NCI-H1694 (cell line): ENCODE measurements at regions not wholly inside any gene's neighbourhood (a gene's known extent, or its start where the extent isn't known, plus 50 kb on each side); places are given as distances from the start of the nearest gene placed in this dataset.
"Not testable (repeated sequence)": the region's sequence is repeated elsewhere in the genome, so short reads cannot be mapped to it uniquely, and the experiment has no call there.

Source experiments
- DNase-seq: peaks from one replicate; lab custom pipeline; 2025; lab: John Stamatoyannopoulos, UW

- DNase-seq: no peak
Observed at GRCh38 chr3:81186412-81186811, 575.0 kb downstream of the GBE1 start.

- not testable (repeated sequence) for DNase-seq
Observed at GRCh38 chr3:81182086-81182875, 579.2 kb downstream of the GBE1 start.

GRCh38 chr3:81173514-81173913 is 587.9 kb downstream of the GBE1 start:
- DNase-seq: no peak

GRCh38 chr3:81170298-81170697 is 591.1 kb downstream of the GBE1 start:
- DNase-seq: no peak

- DNase-seq: no peak
Observed at GRCh38 chr3:81164806-81165205, 596.6 kb downstream of the GBE1 start.

GRCh38 chr3:81161851-81162250 is 599.6 kb downstream of the GBE1 start:
- DNase-seq: no peak

- DNase-seq: no peak
Observed at GRCh38 chr3:81161100-81161499, 600.3 kb downstream of the GBE1 start.

- DNase-seq: no peak
Observed at GRCh38 chr3:81154611-81155143, 606.8 kb downstream of the GBE1 start.

- DNase-seq: no peak
Observed at GRCh38 chr3:81152156-81152555, 609.3 kb downstream of the GBE1 start.

GRCh38 chr3:81132995-81133394 is 628.5 kb downstream of the GBE1 start:
- DNase-seq: no peak

GRCh38 chr3:81105789-81106488 is 655.5 kb downstream of the GBE1 start:
- DNase-seq: no peak

- no peak for DNase-seq
Observed at GRCh38 chr3:81105206-81105605, 656.2 kb downstream of the GBE1 start.

- no peak for DNase-seq
Observed at GRCh38 chr3:81097889-81098288, 663.6 kb downstream of the GBE1 start.

GRCh38 chr3:81095956-81096355 is 665.5 kb downstream of the GBE1 start:
- no peak for DNase-seq

- no peak for DNase-seq
Observed at GRCh38 chr3:81094986-81095385, 666.5 kb downstream of the GBE1 start.

- DNase-seq: no peak
Observed at GRCh38 chr3:81087607-81088006, 673.8 kb downstream of the GBE1 start.

- no peak for DNase-seq
Observed at GRCh38 chr3:81086348-81086747, 675.1 kb downstream of the GBE1 start.

- no peak for DNase-seq
Observed at GRCh38 chr3:81080608-81081007, 680.8 kb downstream of the GBE1 start.

- no peak for DNase-seq
Observed at GRCh38 chr3:81072591-81072990, 688.9 kb downstream of the GBE1 start.

- no peak for DNase-seq
Observed at GRCh38 chr3:81068546-81068945, 692.9 kb downstream of the GBE1 start.

GRCh38 chr3:81063896-81064295 is 697.5 kb downstream of the GBE1 start:
- no peak for DNase-seq

- DNase-seq: not testable (repeated sequence)
Observed at GRCh38 chr3:81051133-81051532, 710.3 kb downstream of the GBE1 start.

- no peak for DNase-seq
Observed at GRCh38 chr3:81048058-81048665, 713.3 kb downstream of the GBE1 start.
